ENCODE measurements at regions not wholly inside any gene's neighbourhood (a gene's known extent, or its start where the extent isn't known, plus 50 kb on each side); places are given as distances from the start of the nearest gene placed in this dataset.
A peak's percentile ranks its signal among the peaks of the same experiment; 100 is the strongest.
"Not testable (repeated sequence)": the region's sequence is repeated elsewhere in the genome, so short reads cannot be mapped to it uniquely, and the experiment has no call there.

DNA sequence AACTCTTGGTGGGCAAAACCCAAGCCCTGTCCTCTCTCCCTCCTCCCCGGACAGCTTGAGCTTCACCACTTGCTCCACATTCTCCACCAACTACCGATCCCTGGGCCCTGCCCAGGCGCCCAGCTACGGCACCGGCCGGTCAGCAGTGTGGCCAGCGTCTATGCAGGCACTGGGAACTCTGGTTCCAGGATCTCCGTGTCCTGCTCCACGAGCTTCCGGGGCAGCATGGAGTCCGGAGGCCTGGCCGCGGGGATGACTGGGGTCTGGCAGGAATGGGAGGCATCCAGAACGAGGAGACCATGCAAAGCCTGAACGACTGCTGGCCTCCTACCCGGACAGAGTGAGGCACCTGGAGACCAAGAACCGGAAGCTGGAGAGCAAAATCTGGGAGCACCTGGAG lies 68.9 kb upstream of the RTL6 start:
- intact Hi-C loops (cut with micrococcal nuclease) = loop anchor here (5.0 kb wide), 1 partner anchor 575 kb away; no protein-coding TSS in a partner anchor
- Mint-ChIP-seq H3K27ac (no peak overlapping the region), H3K4me3 (no peak overlapping the region), H3K36me3 (ENCODE audit: low read depth) (no peaks in the 10 kb centered on the region), H3K27me3 (peaks cover 20% of the 10 kb centered on the region), H3K4me1 (no peaks in the 10 kb centered on the region), H3K9me3 (no peaks in the 10 kb centered on the region)
- DNase-seq = no peak

DNA sequence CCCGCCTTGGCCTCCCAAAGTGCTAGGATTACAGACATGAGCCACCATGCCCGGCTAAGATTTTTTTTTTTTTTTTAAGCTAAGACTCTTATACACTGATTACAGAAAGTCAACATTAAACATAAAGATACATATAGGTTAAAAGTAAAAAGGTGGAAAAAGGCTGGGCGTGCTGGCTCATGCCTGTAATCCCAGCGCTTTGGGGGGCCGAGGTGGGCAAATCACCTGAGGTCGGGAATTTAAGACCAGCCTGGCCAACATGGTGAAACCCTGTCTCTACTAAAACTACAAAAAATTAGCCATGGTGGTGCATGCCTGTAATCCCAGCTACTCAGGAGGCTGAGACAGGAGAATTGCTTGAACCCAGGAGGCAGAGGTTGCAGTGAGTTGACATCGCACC lies 64.6 kb upstream of the RTL6 start:
- intact Hi-C loops (cut with micrococcal nuclease); H3K36me3 Mint-ChIP-seq (ENCODE audit: low read depth); H3K27ac Mint-ChIP-seq; DNase-seq; H3K4me3 Mint-ChIP-seq; H3K9me3 Mint-ChIP-seq; H3K4me1 Mint-ChIP-seq: not testable (repeated sequence)
- peaks cover 25% of the 10 kb centered on the region for H3K27me3 Mint-ChIP-seq

DNA sequence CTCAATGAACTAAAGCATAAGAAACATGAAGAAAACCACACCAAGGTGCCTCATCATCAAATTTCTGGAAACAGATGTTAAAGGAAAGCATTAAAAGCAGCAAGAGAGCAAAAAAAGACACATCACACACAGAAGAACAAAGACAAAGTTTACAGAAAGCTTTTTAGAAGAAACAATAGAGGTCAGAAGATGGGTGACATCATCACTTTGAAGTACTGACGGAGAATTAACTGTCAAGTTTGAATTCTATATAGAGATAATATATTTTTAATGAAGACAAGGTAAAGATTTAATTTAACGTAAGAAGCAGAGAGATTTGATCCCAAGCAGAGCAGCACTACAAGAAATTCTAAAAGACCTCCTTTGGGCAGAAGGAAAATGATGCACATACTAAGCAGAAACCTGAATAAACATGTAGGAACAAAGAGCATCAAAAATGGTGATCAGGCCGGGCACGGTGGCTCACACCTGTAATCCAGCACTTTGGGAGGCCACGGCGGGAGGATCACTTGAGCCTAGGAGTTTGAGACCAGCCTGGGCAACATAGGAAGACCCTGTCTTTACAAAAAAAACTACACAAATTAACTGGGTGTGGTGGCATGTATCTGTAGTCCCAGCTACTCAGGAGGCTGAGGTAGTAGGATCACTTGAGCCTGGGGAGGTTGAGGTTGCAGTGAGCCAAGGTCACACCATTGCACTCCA lies 63.3 kb upstream of the RTL6 start:
- Mint-ChIP-seq H3K27me3 (peaks cover 28% of the 10 kb centered on the region), H3K4me1 (no peaks in the 10 kb centered on the region), H3K36me3 (ENCODE audit: low read depth) (no peaks in the 10 kb centered on the region), H3K9me3 (no peaks in the 10 kb centered on the region), H3K27ac (no peak overlapping the region), H3K4me3 (no peak overlapping the region)
- intact Hi-C loops (cut with micrococcal nuclease) = no loop called here
- no peak for DNase-seq

DNA sequence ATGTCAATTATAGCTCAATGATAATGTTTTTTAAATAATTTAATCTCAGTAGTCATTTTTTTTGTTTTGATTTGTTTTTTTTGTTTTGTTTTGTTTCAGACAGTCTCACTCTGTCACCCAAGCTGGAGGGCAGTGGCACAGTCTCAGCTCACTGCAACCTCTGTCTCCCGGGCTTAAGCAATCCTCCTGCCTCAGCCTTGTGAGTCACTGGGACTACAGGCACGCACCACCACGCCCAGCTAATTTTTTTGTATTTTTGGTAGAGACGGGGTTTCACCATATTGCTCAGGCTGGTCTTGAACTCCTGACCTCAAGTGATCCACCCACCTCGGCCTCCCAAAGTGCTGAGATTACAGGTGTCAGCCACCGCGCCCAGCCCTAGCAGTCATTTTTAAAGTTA lies 60.6 kb upstream of the RTL6 start:
- peaks cover 20% of the 10 kb centered on the region for H3K27me3 Mint-ChIP-seq
- DNase-seq; H3K4me1 Mint-ChIP-seq; H3K9me3 Mint-ChIP-seq; H3K4me3 Mint-ChIP-seq; H3K27ac Mint-ChIP-seq; H3K36me3 Mint-ChIP-seq (ENCODE audit: low read depth); intact Hi-C loops (cut with micrococcal nuclease): not testable (repeated sequence)

DNA sequence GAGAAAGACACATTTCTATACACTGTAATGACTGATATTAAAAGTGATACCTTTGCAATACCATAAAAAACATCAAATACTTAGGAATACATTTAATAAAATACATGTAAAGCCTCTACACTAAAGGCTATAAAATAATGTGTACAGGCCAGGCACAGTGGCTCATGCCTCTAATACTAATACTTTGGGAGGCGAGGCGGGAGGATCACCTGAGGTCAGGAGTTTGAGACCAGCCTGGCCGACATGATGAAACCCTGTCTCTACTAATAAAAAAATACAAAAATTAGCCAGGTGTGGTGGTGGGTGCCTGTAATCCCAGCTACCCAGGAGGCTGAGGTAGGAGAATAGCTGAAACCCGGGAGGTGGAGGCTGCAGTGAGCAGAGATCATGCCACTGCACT lies 59.8 kb upstream of the RTL6 start:
- H3K4me3 Mint-ChIP-seq; H3K4me1 Mint-ChIP-seq; H3K9me3 Mint-ChIP-seq; H3K27ac Mint-ChIP-seq; H3K36me3 Mint-ChIP-seq (ENCODE audit: low read depth); DNase-seq; intact Hi-C loops (cut with micrococcal nuclease): not testable (repeated sequence)
- H3K27me3 Mint-ChIP-seq = peaks cover 20% of the 10 kb centered on the region

DNA sequence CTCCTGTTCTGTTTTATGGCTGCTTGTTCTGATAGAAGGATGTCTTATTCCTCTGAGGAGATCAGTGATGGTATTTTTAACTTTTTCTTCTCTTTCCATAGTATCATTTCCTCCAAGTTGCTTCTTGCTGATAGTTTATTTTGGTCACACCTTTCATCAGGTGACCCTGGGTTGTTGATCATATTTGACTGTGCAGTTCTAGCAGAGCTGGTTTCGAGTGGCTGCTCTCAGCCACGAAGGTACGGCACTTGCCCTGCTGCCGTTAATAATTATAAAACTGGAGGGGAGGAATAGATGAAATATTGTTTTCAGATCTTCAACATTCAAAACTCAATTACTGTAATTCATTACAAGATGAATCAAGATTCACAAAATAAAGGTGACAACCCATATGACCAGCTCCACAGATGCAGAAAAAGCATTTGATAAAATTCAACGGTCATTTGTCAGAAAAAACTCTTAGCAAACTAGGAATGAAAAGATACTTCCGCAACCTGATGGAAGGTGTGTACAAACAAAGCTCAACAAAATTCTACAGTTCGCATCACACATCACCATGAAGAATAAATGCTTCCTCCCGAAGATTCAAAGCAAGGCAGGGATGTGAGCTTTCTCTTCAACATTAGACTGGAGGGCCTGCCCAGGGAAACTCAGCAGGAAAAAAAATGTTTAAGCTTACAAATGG lies 59.2 kb upstream of the RTL6 start:
- no peaks in the 10 kb centered on the region for H3K36me3 Mint-ChIP-seq (ENCODE audit: low read depth)
- intact Hi-C loops (cut with micrococcal nuclease) = no loop called here
- H3K4me1 Mint-ChIP-seq = no peaks in the 10 kb centered on the region
- no peak overlapping the region for H3K4me3 Mint-ChIP-seq
- H3K27ac Mint-ChIP-seq = no peak overlapping the region
- H3K9me3 Mint-ChIP-seq = no peaks in the 10 kb centered on the region
- DNase-seq = no peak
- H3K27me3 Mint-ChIP-seq = peaks cover 20% of the 10 kb centered on the region

DNA sequence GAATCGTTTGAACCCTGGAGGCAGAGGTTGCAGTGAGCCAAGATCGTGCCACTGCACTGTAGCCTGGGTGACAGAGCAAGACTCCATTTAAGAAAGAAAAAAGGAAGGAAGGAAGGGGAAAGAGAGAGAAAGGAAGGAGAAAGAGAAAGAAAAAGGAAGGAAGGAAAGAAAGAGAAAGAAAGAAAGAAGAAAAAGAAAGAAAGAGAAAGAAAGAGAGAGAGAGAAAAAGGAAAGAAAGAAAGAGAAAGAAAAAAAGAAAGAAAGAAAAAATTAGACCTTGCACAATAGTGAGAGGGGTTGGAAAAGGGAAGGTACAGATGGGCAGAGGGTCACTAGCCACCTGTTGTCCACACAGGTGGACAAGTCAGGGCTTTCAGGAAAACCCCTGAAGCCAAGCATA lies 57.6 kb upstream of the RTL6 start:
- Mint-ChIP-seq H3K4me1 (peaks cover 5% of the 10 kb centered on the region), H3K36me3 (ENCODE audit: low read depth) (no peaks in the 10 kb centered on the region), H3K27me3 (peaks cover 15% of the 10 kb centered on the region), H3K9me3 (no peaks in the 10 kb centered on the region), H3K27ac (no peak overlapping the region), H3K4me3 (no peak overlapping the region)
- intact Hi-C loops (cut with micrococcal nuclease) = no loop called here
- no peak for DNase-seq

DNA sequence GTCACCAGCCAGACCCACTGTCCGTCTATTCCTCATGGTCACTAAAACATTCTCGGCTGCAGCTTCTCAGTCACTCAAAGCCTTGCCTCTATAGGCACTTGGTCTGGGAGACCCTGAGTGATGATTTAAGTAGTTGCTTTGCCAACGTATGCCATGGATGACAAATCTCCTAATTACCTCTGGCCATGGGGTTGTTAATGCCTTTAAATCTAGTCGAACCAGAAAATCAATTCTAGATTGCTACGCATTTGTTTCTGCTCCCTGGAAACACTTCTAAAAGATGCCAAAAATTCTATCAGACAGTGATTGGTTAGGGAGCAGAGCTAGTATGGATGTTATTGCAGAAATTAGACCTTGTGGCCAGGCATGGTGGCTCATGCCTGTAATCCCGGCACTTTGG lies 57.0 kb upstream of the RTL6 start:
- Mint-ChIP-seq H3K36me3 (ENCODE audit: low read depth) (no peaks in the 10 kb centered on the region), H3K4me1 (peaks cover 5% of the 10 kb centered on the region), H3K4me3 (no peak overlapping the region), H3K27me3 (peaks cover 14% of the 10 kb centered on the region), H3K27ac (no peak overlapping the region), H3K9me3 (no peaks in the 10 kb centered on the region)
- no peak for DNase-seq
- intact Hi-C loops (cut with micrococcal nuclease) = no loop called here

DNA sequence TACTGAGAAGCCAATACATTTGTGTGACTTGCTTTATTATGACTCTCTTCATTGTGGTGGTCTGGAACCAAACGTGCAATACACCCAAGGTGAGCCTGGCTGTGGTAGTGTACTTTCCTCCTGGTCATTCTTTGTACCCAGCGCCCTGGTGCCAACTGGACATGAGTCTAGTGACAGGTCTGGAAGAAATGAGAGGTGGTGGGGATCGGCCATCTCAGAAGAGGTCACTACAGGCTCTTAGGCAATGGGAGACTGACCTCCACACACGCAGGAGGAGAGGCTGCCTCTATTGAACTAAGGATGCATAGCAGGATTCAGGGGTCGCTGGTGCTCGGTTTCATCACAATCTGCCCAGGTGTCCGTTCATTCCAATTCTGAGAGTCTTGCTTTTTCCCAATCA lies 56.4 kb upstream of the RTL6 start:
- no peak for DNase-seq
- peaks cover 5% of the 10 kb centered on the region for H3K4me1 Mint-ChIP-seq
- no peaks in the 10 kb centered on the region for H3K9me3 Mint-ChIP-seq
- no peak overlapping the region for H3K4me3 Mint-ChIP-seq
- no peaks in the 10 kb centered on the region for H3K36me3 Mint-ChIP-seq (ENCODE audit: low read depth)
- no peak overlapping the region for H3K27ac Mint-ChIP-seq
- peaks cover 11% of the 10 kb centered on the region for H3K27me3 Mint-ChIP-seq
- intact Hi-C loops (cut with micrococcal nuclease) = no loop called here

DNA sequence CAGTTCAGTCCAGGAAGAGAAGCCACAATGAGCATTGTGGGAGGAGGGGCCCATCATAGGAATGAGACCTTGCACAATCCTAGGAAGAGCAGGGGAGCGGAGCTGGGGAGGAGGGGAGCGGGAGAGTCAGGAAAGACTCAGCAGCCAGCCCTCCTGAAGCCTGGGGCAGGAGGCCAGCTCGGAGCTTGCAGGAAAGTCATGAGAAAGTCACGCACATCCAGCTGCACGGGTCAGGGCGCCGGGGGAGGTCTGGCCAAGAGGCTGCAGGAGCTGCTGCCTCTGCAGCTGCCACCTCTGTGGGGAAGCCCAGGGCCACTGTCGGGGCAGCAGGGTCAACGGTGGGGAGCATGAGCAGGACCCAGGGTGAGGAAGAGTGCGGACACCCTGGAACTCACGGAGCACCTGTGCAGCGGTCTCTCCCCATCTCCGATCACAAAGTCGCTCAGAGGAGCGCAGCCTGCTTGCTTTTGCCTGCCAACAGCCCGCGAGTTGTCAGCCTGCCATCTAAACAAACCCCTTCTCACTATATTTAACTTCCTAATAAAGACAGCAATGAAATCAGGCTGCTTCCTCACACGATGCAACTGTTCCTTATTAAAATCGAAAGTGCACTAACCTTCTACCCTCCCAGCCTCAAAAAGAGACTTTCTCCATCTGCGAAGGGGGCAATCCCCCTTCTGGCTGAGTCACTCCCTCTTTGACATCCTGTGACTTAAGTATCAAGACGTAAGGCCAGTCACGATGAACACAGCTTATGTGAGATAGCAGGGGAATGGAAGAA lies 52.9 kb upstream of the RTL6 start:
- H3K4me1 Mint-ChIP-seq = peaks cover 5% of the 10 kb centered on the region
- H3K36me3 Mint-ChIP-seq (ENCODE audit: low read depth) = no peaks in the 10 kb centered on the region
- H3K27me3 Mint-ChIP-seq = peaks cover 7% of the 10 kb centered on the region
- H3K4me3 Mint-ChIP-seq = no peak overlapping the region
- peak overlapping the region; percentile 58 for H3K27ac Mint-ChIP-seq
- intact Hi-C loops (cut with micrococcal nuclease) = no loop called here
- H3K9me3 Mint-ChIP-seq = no peaks in the 10 kb centered on the region
- DNase-seq = peak; percentile 62

DNA sequence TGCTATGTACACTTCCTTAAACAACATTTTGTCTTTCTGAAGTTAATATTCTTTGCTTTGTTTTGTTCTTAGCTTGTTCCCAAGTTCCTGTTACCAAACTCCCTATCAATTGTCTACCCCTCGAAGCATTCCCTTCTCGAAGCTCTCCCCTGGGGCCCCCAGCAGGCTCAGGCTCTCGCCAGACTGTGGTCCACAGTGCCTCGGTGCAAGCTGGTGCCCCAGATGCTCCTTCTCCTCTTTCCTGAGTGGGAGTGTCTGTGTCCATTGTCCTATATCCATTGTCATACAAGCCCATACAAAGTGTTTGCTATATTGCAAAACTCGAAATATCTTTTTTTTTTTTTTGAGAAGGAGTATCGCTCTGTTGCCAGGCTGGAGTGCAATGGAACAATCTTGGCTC lies 51.7 kb upstream of the RTL6 start:
- intact Hi-C loops (cut with micrococcal nuclease) = no loop called here
- Mint-ChIP-seq H3K27me3 (peaks cover 2% of the 10 kb centered on the region), H3K27ac (no peak overlapping the region), H3K36me3 (ENCODE audit: low read depth) (no peaks in the 10 kb centered on the region), H3K4me1 (peaks cover 5% of the 10 kb centered on the region), H3K9me3 (no peaks in the 10 kb centered on the region), H3K4me3 (no peak overlapping the region)
- no peak for DNase-seq

DNA sequence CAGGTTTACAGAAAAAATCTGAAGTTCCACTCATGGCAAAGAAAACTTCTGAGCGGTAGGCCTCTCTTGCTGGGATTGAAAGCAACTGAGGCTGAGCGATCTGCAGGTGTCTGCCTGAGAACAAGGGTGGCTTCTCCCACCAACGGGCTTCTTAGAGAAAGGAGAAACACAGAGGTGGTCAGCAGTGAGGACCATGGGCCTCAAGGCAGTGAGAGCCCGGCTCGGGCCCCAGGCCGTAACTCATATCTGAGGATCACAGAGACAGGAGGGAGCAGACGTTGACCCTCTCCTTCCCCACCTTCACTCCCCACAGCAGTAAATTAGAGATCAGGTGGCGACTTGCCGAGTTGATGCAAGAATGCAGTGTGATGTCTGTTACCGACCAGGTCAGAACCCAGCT lies 50.9 kb upstream of the RTL6 start:
- no peak overlapping the region for H3K4me3 Mint-ChIP-seq
- H3K27me3 Mint-ChIP-seq = peaks cover 5% of the 10 kb centered on the region
- DNase-seq = no peak
- H3K4me1 Mint-ChIP-seq = peaks cover 5% of the 10 kb centered on the region
- H3K27ac Mint-ChIP-seq = no peak overlapping the region
- no peaks in the 10 kb centered on the region for H3K9me3 Mint-ChIP-seq
- no peaks in the 10 kb centered on the region for H3K36me3 Mint-ChIP-seq (ENCODE audit: low read depth)
- intact Hi-C loops (cut with micrococcal nuclease) = no loop called here
